Adrenal gland (tissue), 5 donors: ENCODE measurements at regions not wholly inside any gene's neighbourhood (a gene's known extent, or its start where the extent isn't known, plus 50 kb on each side); places are given as distances from the start of the nearest gene placed in this dataset.

Source experiments
- POLR2A ChIP-seq, 2 donors: fragments of 450-650 bp; IDR thresholded peaks; one replicate each; pipeline ENCODE4 v1.6.1; 2017; ENCODE audit warnings: antibody characterized with exemption in 2 of 2, mild to moderate bottlenecking in 2 of 2, moderate library complexity in 1 of 2
- TF ChIP-seq, protein P1 (sequence below), 6 experiments: fragments of 450-650 bp in 4 of 6; fragments of 200-600 bp in 2 of 6; sonication (generic) in 1 of 6; IDR thresholded peaks; 1 replicate in 5 of 6; 2 replicates in 1 of 6; pipeline versions ENCODE4 v1.5.1 to v1.8.0; 2016 to 2021; ENCODE audit warnings: antibody characterized with exemption in 6 of 6, mild to moderate bottlenecking in 2 of 6, moderate library complexity in 1 of 6
- donor health status: DM: no; HTN: no; CAD: no.

DNA sequence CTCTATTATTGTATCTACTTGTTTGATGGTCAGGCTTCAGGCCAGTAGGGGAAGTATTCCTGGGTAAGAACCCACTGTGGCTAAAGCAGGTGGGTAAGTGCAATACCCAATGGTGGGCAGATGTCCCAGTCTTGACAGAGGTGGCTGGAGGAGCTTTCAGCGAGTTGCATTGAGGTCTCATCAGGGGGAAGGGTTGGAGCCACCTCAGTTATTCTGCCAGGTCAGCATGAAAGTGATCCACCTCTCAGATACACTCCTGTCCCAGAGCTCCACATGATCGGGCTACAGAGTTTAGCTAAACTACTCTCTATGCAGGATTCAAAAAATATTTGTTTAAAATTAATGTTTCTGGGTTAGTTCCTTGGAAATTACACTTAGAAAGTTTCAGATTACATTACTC is 95.8 kb upstream of the WNT7A start:
- TF ChIP-seq, protein P1, sequence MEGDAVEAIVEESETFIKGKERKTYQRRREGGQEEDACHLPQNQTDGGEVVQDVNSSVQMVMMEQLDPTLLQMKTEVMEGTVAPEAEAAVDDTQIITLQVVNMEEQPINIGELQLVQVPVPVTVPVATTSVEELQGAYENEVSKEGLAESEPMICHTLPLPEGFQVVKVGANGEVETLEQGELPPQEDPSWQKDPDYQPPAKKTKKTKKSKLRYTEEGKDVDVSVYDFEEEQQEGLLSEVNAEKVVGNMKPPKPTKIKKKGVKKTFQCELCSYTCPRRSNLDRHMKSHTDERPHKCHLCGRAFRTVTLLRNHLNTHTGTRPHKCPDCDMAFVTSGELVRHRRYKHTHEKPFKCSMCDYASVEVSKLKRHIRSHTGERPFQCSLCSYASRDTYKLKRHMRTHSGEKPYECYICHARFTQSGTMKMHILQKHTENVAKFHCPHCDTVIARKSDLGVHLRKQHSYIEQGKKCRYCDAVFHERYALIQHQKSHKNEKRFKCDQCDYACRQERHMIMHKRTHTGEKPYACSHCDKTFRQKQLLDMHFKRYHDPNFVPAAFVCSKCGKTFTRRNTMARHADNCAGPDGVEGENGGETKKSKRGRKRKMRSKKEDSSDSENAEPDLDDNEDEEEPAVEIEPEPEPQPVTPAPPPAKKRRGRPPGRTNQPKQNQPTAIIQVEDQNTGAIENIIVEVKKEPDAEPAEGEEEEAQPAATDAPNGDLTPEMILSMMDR (IDR thresholded peaks at IDR 0.05), result no peak
- TF ChIP-seq POLR2A (IDR thresholded peaks at IDR 0.05), result no peak
